GM23338 (cell line): ENCODE measurements at regions not wholly inside any gene's neighbourhood (a gene's known extent, or its start where the extent isn't known, plus 50 kb on each side); places are given as distances from the start of the nearest gene placed in this dataset.

Source experiments
- ATAC-seq: fragments of 200-7000 bp; cut with Tn5 transposase; 3 replicates; pipeline ENCODE4 v1.9.1; 2020
- DNase-seq: peaks from one replicate; pipeline ENCODE4 v3.0.0-alpha.2; 2015; ENCODE audit warnings: low spot score
- H2AFZ ChIP-seq: fragments of 200-600 bp; sonication (generic); 2 replicates; pipeline ENCODE4 v1.8.0; 2016; ENCODE audit warnings: antibody characterized with exemption, mild to moderate bottlenecking, moderate library complexity
- H3F3A ChIP-seq: fragments of 200-600 bp; sonication (generic); replicated peaks from 2 replicates; pipeline ENCODE4 v1.8.0; 2017; ENCODE audit warnings: antibody characterized with exemption, mixed run types, low read depth
- H3K27ac ChIP-seq: fragments of 200-600 bp; sonication (generic); 2 replicates; pipeline ENCODE4 v1.6.1; 2016; ENCODE audit warnings: low read depth
- H3K27me3 ChIP-seq: fragments of 200-600 bp; sonication (generic); 2 replicates; pipeline ENCODE4 v1.8.0; 2016; ENCODE audit warnings: mild to moderate bottlenecking, mixed run types, moderate library complexity; ENCODE audit not compliant: insufficient read depth
- H3K36me3 ChIP-seq: fragments of 200-600 bp; sonication (generic); 2 replicates; pipeline ENCODE4 v1.8.0; 2016; ENCODE audit warnings: mild to moderate bottlenecking; ENCODE audit not compliant: insufficient read depth
- H3K4me1 ChIP-seq: fragments of 200-600 bp; sonication (generic); 2 replicates; pipeline ENCODE4 v1.8.0; 2016; ENCODE audit warnings: mild to moderate bottlenecking, moderate library complexity; ENCODE audit not compliant: insufficient read depth
- H3K4me2 ChIP-seq: fragments of 200-600 bp; sonication (generic); 2 replicates; pipeline ENCODE4 v1.7.1; 2017; ENCODE audit warnings: mixed run types
- H3K4me3 ChIP-seq: fragments of 200-600 bp; sonication (generic); 2 replicates; pipeline ENCODE4 v1.6.1; 2016; ENCODE audit warnings: mixed run types
- H3K79me2 ChIP-seq: fragments of 200-600 bp; sonication (generic); replicated peaks from 2 replicates; pipeline ENCODE4 v1.8.0; 2017; ENCODE audit warnings: mild to moderate bottlenecking; ENCODE audit not compliant: insufficient read depth
- H3K9me2 ChIP-seq: fragments of 200-600 bp; sonication (generic); 2 replicates; pipeline ENCODE4 v1.8.0; 2017; ENCODE audit not compliant: insufficient read depth
- H4K20me1 ChIP-seq: fragments of 200-600 bp; sonication (generic); replicated peaks from 2 replicates; pipeline ENCODE4 v1.8.0; 2017; ENCODE audit warnings: mild to moderate bottlenecking; ENCODE audit not compliant: insufficient read depth
- H3K27ac Mint-ChIP-seq: 2 replicates; pipeline ENCODE4 v1.8.0; 2020; ENCODE audit warnings: inconsistent platforms, mild to moderate bottlenecking, moderate library complexity, mixed read lengths
- H3K27me3 Mint-ChIP-seq: 3 replicates; pipeline ENCODE4 v1.8.0; 2022; ENCODE audit warnings: low read depth, mild to moderate bottlenecking, moderate library complexity, mixed read lengths, inconsistent platforms; ENCODE audit not compliant: insufficient read depth, poor library complexity
- H3K36me3 Mint-ChIP-seq: 3 replicates; pipeline ENCODE4 v1.8.0; 2021; ENCODE audit warnings: low read depth, mild to moderate bottlenecking, inconsistent platforms, moderate library complexity, mixed read lengths
- H3K4me1 Mint-ChIP-seq: 3 replicates; pipeline ENCODE4 v1.8.0; 2020; ENCODE audit warnings: mild to moderate bottlenecking, inconsistent platforms, mixed read lengths
- H3K4me3 Mint-ChIP-seq: 3 replicates; pipeline ENCODE4 v1.8.0; 2021; ENCODE audit warnings: moderate library complexity, mild to moderate bottlenecking, inconsistent platforms, mixed read lengths
- H3K9me3 Mint-ChIP-seq: 3 replicates; pipeline ENCODE4 v1.8.0; 2020; ENCODE audit warnings: moderate library complexity, mild to moderate bottlenecking, inconsistent platforms, mixed read lengths
- EZH2phosphoT487 ChIP-seq: fragments of 200-600 bp; sonication (generic); IDR thresholded peaks from one replicate; pipeline ENCODE4 v1.8.1; 2018; ENCODE audit warnings: antibody characterized with exemption; ENCODE audit not compliant: unreplicated experiment
- JUNB ChIP-seq: IDR thresholded peaks from one replicate; pipeline ENCODE4 v1.6.1; 2016; ENCODE audit warnings: antibody characterized with exemption; ENCODE audit not compliant: unreplicated experiment
- NANOG ChIP-seq: IDR thresholded peaks from 2 replicates; pipeline ENCODE4 v1.6.1; 2016; ENCODE audit warnings: antibody characterized with exemption, borderline replicate concordance
- ZNF114 ChIP-seq: fragments of 250-450 bp; sonication (Bioruptor Pico); IDR thresholded peaks from 2 replicates; pipeline ENCODE4 v1.5.0; 2020; ENCODE audit warnings: mild to moderate bottlenecking, moderate library complexity
- TF ChIP-seq, protein P1 (sequence below), 2 experiments: fragments of 200-600 bp in 1 of 2; sonication (generic) in 1 of 2; conservative IDR thresholded peaks; 2 replicates each; pipeline versions ENCODE4 v1.5.1 to v1.6.1; 2016 to 2017; ENCODE audit warnings: antibody characterized with exemption in 2 of 2, low read depth in 2 of 2, mild to moderate bottlenecking in 2 of 2, moderate library complexity in 1 of 2
- TF ChIP-seq, protein P2 (sequence below): IDR thresholded peaks from 2 replicates; pipeline ENCODE4 v1.6.1; 2016; ENCODE audit warnings: antibody characterized with exemption
- TF ChIP-seq, protein P3 (sequence below): IDR thresholded peaks from one replicate; pipeline ENCODE4 v1.6.1; 2018; ENCODE audit warnings: antibody characterized with exemption; ENCODE audit not compliant: unreplicated experiment

DNA sequence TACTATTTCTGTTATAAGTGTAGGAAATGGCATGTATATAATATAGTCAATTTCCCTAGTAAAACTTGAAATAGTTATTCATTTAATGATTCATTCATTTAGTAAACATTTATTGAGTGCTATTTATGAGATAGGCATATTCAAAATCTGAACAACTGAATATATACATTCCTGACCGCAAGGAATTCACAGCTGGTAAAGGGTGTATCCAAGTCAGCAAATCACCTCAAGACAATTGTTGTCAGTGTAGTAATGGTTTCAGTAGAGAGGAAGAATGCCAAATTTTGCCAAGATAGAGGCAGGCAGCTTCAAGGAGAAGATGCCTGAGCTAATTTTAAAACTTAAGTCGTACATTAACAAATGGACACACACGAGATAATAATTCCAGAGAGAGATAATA lies 89.8 kb upstream of the CHST9 start:
- no peak overlapping the region for H3K4me3 ChIP-seq
- no peaks in the 10 kb centered on the region; the same call in 1 of the 2 replicates for H3K9me2 ChIP-seq
- peaks cover 13% of the 10 kb centered on the region; the same call in 2 of the 3 replicates for H3K36me3 Mint-ChIP-seq
- H3K27me3 ChIP-seq = no peaks in the 10 kb centered on the region
- no peak for ATAC-seq
- no peaks in the 10 kb centered on the region for H4K20me1 ChIP-seq
- H2AFZ ChIP-seq = no peak overlapping the region
- H3K4me1 Mint-ChIP-seq = peaks cover 6% of the 10 kb centered on the region; the same call in 1 of the 3 replicates
- TF ChIP-seq, protein P1, sequence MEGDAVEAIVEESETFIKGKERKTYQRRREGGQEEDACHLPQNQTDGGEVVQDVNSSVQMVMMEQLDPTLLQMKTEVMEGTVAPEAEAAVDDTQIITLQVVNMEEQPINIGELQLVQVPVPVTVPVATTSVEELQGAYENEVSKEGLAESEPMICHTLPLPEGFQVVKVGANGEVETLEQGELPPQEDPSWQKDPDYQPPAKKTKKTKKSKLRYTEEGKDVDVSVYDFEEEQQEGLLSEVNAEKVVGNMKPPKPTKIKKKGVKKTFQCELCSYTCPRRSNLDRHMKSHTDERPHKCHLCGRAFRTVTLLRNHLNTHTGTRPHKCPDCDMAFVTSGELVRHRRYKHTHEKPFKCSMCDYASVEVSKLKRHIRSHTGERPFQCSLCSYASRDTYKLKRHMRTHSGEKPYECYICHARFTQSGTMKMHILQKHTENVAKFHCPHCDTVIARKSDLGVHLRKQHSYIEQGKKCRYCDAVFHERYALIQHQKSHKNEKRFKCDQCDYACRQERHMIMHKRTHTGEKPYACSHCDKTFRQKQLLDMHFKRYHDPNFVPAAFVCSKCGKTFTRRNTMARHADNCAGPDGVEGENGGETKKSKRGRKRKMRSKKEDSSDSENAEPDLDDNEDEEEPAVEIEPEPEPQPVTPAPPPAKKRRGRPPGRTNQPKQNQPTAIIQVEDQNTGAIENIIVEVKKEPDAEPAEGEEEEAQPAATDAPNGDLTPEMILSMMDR (conservative IDR thresholded peaks at IDR 0.05; ENCODE audit: low read depth in 2 of 2) = no peak
- TF ChIP-seq EZH2phosphoT487 = no peak
- no peak for TF ChIP-seq JUNB
- no peak for TF ChIP-seq ZNF114
- TF ChIP-seq NANOG = no peak
- no peak for DNase-seq
- H3K4me2 ChIP-seq = no peak overlapping the region
- no peak overlapping the region for H3K27ac ChIP-seq
- H3K27ac Mint-ChIP-seq = no peak overlapping the region
- H3F3A ChIP-seq = no peaks in the 10 kb centered on the region
- no peak overlapping the region for H3K4me3 Mint-ChIP-seq
- H3K4me1 ChIP-seq = no peaks in the 10 kb centered on the region
- H3K79me2 ChIP-seq = no peaks in the 10 kb centered on the region
- H3K27me3 Mint-ChIP-seq = no peaks in the 10 kb centered on the region
- peaks cover 19% of the 10 kb centered on the region for H3K9me3 Mint-ChIP-seq
- no peaks in the 10 kb centered on the region for H3K36me3 ChIP-seq

DNA sequence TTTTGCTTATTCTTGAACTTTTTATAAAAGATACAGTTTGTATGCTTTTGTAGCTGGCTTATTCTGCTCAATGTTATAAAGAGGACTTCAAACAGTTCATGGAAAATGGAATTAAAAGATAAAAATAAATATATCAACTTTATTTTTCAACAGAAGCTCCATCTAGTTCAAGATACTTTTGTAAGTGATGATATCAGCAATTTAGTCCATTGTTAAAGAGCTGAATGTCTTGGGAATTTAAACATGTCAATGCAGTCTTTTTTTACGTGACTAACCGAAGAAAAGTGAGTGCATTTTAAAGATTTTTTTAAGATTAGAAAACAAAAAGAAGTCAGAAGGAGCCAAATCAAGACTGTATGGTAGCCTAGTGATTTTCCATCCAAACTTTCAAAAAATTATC lies 85.4 kb upstream of the CHST9 start:
- Mint-ChIP-seq H3K4me3 (no peak overlapping the region), H3K27ac (no peak overlapping the region), H3K36me3 (peaks cover 7% of the 10 kb centered on the region; the same call in 1 of the 3 replicates), H3K4me1 (no peaks in the 10 kb centered on the region), H3K27me3 (no peaks in the 10 kb centered on the region), H3K9me3 (peaks cover 17% of the 10 kb centered on the region; the same call in 1 of the 3 replicates)
- Histone ChIP-seq H4K20me1 (no peaks in the 10 kb centered on the region), H3K79me2 (no peaks in the 10 kb centered on the region), H3F3A (no peaks in the 10 kb centered on the region), H2AFZ (no peak overlapping the region), H3K27ac (no peak overlapping the region), H3K4me1 (no peaks in the 10 kb centered on the region), H3K36me3 (no peaks in the 10 kb centered on the region), H3K4me3 (no peak overlapping the region), H3K4me2 (no peak overlapping the region), H3K27me3 (no peaks in the 10 kb centered on the region), H3K9me2 (no peaks in the 10 kb centered on the region)
- no peak for ATAC-seq
- TF ChIP-seq, protein P2, sequence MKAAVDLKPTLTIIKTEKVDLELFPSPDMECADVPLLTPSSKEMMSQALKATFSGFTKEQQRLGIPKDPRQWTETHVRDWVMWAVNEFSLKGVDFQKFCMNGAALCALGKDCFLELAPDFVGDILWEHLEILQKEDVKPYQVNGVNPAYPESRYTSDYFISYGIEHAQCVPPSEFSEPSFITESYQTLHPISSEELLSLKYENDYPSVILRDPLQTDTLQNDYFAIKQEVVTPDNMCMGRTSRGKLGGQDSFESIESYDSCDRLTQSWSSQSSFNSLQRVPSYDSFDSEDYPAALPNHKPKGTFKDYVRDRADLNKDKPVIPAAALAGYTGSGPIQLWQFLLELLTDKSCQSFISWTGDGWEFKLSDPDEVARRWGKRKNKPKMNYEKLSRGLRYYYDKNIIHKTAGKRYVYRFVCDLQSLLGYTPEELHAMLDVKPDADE = no peak
- TF ChIP-seq, protein P3, sequence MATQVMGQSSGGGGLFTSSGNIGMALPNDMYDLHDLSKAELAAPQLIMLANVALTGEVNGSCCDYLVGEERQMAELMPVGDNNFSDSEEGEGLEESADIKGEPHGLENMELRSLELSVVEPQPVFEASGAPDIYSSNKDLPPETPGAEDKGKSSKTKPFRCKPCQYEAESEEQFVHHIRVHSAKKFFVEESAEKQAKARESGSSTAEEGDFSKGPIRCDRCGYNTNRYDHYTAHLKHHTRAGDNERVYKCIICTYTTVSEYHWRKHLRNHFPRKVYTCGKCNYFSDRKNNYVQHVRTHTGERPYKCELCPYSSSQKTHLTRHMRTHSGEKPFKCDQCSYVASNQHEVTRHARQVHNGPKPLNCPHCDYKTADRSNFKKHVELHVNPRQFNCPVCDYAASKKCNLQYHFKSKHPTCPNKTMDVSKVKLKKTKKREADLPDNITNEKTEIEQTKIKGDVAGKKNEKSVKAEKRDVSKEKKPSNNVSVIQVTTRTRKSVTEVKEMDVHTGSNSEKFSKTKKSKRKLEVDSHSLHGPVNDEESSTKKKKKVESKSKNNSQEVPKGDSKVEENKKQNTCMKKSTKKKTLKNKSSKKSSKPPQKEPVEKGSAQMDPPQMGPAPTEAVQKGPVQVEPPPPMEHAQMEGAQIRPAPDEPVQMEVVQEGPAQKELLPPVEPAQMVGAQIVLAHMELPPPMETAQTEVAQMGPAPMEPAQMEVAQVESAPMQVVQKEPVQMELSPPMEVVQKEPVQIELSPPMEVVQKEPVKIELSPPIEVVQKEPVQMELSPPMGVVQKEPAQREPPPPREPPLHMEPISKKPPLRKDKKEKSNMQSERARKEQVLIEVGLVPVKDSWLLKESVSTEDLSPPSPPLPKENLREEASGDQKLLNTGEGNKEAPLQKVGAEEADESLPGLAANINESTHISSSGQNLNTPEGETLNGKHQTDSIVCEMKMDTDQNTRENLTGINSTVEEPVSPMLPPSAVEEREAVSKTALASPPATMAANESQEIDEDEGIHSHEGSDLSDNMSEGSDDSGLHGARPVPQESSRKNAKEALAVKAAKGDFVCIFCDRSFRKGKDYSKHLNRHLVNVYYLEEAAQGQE = no peak
- DNase-seq = no peak
